ENCODE measurements at regions not wholly inside any gene's neighbourhood (a gene's known extent, or its start where the extent isn't known, plus 50 kb on each side); places are given as distances from the start of the nearest gene placed in this dataset.
"Not testable (repeated sequence)": the region's sequence is repeated elsewhere in the genome, so short reads cannot be mapped to it uniquely, and the experiment has no call there.

GRCh38 chr5:91744470-91744869 is 361.4 kb upstream of the ARRDC3 start:
- DNase-seq, result not testable (repeated sequence)

GRCh38 chr5:91742550-91742949 is 359.4 kb upstream of the ARRDC3 start:
- DNase-seq, result no peak

- DNase-seq, result no peak
Measured at GRCh38 chr5:91741764-91742505, 358.8 kb upstream of the ARRDC3 start.

GRCh38 chr5:91730026-91730425 is 346.9 kb upstream of the ARRDC3 start:
- no peak for DNase-seq

GRCh38 chr5:91727463-91727862 is 344.3 kb upstream of the ARRDC3 start:
- no peak for DNase-seq

- no peak for DNase-seq
Measured at GRCh38 chr5:91722736-91723467, 339.8 kb upstream of the ARRDC3 start.

- DNase-seq, result no peak
Measured at GRCh38 chr5:91712718-91713117, 329.6 kb upstream of the ARRDC3 start.

- no peak for DNase-seq
Measured at GRCh38 chr5:91707521-91707841, 324.4 kb upstream of the ARRDC3 start.

- DNase-seq, result no peak
Measured at GRCh38 chr5:91706785-91707520, 323.8 kb upstream of the ARRDC3 start.

- no peak for DNase-seq
Measured at GRCh38 chr5:91703128-91703527, 320.0 kb upstream of the ARRDC3 start.

GRCh38 chr5:91699429-91699828 is 316.3 kb upstream of the ARRDC3 start:
- DNase-seq, result no peak

GRCh38 chr5:91691592-91691991 is 308.5 kb upstream of the ARRDC3 start:
- DNase-seq, result no peak

- DNase-seq, result no peak
Measured at GRCh38 chr5:91690921-91691320, 307.8 kb upstream of the ARRDC3 start.

GRCh38 chr5:91687430-91687829 is 304.3 kb upstream of the ARRDC3 start:
- no peak for DNase-seq

GRCh38 chr5:91684625-91685024 is 301.5 kb upstream of the ARRDC3 start:
- DNase-seq, result no peak

GRCh38 chr5:91670563-91670962 is 287.4 kb upstream of the ARRDC3 start:
- DNase-seq, result no peak

GRCh38 chr5:91670122-91670521 is 287.0 kb upstream of the ARRDC3 start:
- no peak for DNase-seq

GRCh38 chr5:91668261-91668660 is 285.1 kb upstream of the ARRDC3 start:
- DNase-seq, result no peak

- DNase-seq, result no peak
Measured at GRCh38 chr5:91652678-91653077, 269.6 kb upstream of the ARRDC3 start.

GRCh38 chr5:91651704-91652103 is 268.6 kb upstream of the ARRDC3 start:
- no peak for DNase-seq

- DNase-seq, result no peak
Measured at GRCh38 chr5:91645347-91645746, 262.2 kb upstream of the ARRDC3 start.

GRCh38 chr5:91643797-91644196 is 260.7 kb upstream of the ARRDC3 start:
- DNase-seq, result no peak

GRCh38 chr5:91642581-91642980 is 259.5 kb upstream of the ARRDC3 start:
- no peak for DNase-seq

GRCh38 chr5:91641730-91642350 is 258.7 kb upstream of the ARRDC3 start:
- no peak for DNase-seq
